CD14-positive monocyte (primary cell): ENCODE measurements at regions not wholly inside any gene's neighbourhood (a gene's known extent, or its start where the extent isn't known, plus 50 kb on each side); places are given as distances from the start of the nearest gene placed in this dataset.

Source experiments
- DNase-seq, 3 donors: peaks; one replicate each; pipeline ENCODE4 v3.0.0-alpha.2; 2011 to 2022
- H2AFZ ChIP-seq: 2 replicates; pipeline ENCODE4 v1.6.0; 2012; ENCODE audit warnings: mild to moderate bottlenecking, low read depth, low read length, inconsistent platforms; ENCODE audit not compliant: insufficient read depth, poor library complexity, severe bottlenecking
- H3K27ac ChIP-seq, 2 donors: 1 replicate in 1 of 2; 2 replicates in 1 of 2; pipeline ENCODE4 v1.5.1; 2012 to 2013; ENCODE audit warnings: low read length in 2 of 2, control low read depth in 1 of 2, inconsistent platforms in 1 of 2, low read depth in 1 of 2, mild to moderate bottlenecking in 1 of 2
- H3K27me3 ChIP-seq, 2 donors: one replicate each; pipeline versions ENCODE4 v1.6.0 to v1.6.1; 2011 to 2013; ENCODE audit warnings: low read length in 2 of 2; ENCODE audit not compliant: control insufficient read depth in 2 of 2, insufficient read depth in 2 of 2
- H3K36me3 ChIP-seq, 2 donors: replicated peaks in 1 of 2; 1 replicate in 1 of 2; 2 replicates in 1 of 2; pipeline versions ENCODE4 v1.5.1 to v1.6.1; 2012 to 2013; ENCODE audit warnings: low read length in 2 of 2, control low read depth in 1 of 2, inconsistent platforms in 1 of 2, mild to moderate bottlenecking in 1 of 2; ENCODE audit not compliant: insufficient read depth in 2 of 2, control insufficient read depth in 1 of 2
- H3K4me1 ChIP-seq, 2 donors: 1 replicate in 1 of 2; 2 replicates in 1 of 2; pipeline versions ENCODE4 v1.5.1 to v1.6.1; 2012 to 2013; ENCODE audit warnings: low read length in 2 of 2, control low read depth in 1 of 2, inconsistent platforms in 1 of 2, mild to moderate bottlenecking in 1 of 2, moderate library complexity in 1 of 2; ENCODE audit not compliant: insufficient read depth in 2 of 2, control insufficient read depth in 1 of 2
- H3K4me2 ChIP-seq: replicated peaks from 2 replicates; pipeline ENCODE3; 2012; ENCODE audit warnings: low read length, moderate library complexity, mild to moderate bottlenecking; ENCODE audit not compliant: poor library complexity, severe bottlenecking; ENCODE audit errors: extremely low read depth
- H3K4me3 ChIP-seq, 3 experiments: fragments of 200-600 bp in 1 of 3; sonication (generic) in 1 of 3; replicated peaks in 1 of 3; 1 replicate in 2 of 3; 2 replicates in 1 of 3; pipeline ENCODE4 v1.5.1; 2011 to 2013; ENCODE audit warnings: low read length in 3 of 3, mild to moderate bottlenecking in 3 of 3, control low read depth in 2 of 3, low read depth in 2 of 3, inconsistent platforms in 1 of 3, moderate library complexity in 1 of 3
- H3K79me2 ChIP-seq: 2 replicates; pipeline ENCODE4 v1.6.0; 2012; ENCODE audit warnings: mild to moderate bottlenecking, control low read depth, inconsistent platforms, low read length, moderate library complexity; ENCODE audit not compliant: insufficient read depth
- H3K9ac ChIP-seq: 2 replicates; pipeline ENCODE4 v1.6.0; 2017; ENCODE audit warnings: low read length, mild to moderate bottlenecking; ENCODE audit not compliant: insufficient read depth, poor library complexity, severe bottlenecking
- H3K9me3 ChIP-seq, 2 donors: replicated peaks in 1 of 2; 1 replicate in 1 of 2; 2 replicates in 1 of 2; pipeline versions ENCODE4 v1.5.1 to v1.6.1; 2012 to 2013; ENCODE audit warnings: low read length in 2 of 2, control low read depth in 1 of 2; ENCODE audit not compliant: control insufficient read depth in 1 of 2, insufficient read depth in 1 of 2
- H4K20me1 ChIP-seq: 2 replicates; pipeline ENCODE4 v1.6.0; 2012; ENCODE audit warnings: mild to moderate bottlenecking, low read length, control low read depth, moderate library complexity; ENCODE audit not compliant: insufficient read depth
- H3K27ac Mint-ChIP-seq, 7 donors: one replicate each; pipeline ENCODE4 v1.8.0; 2020; ENCODE audit warnings: mild to moderate bottlenecking in 7 of 7, mixed read lengths in 7 of 7, moderate library complexity in 6 of 7, inconsistent platforms in 2 of 7
- H3K27me3 Mint-ChIP-seq, 3 donors: one replicate each; pipeline ENCODE4 v1.8.0; 2021 to 2022; ENCODE audit warnings: low read depth in 3 of 3, mild to moderate bottlenecking in 3 of 3, mixed read lengths in 3 of 3, moderate library complexity in 3 of 3, inconsistent platforms in 1 of 3
- H3K36me3 Mint-ChIP-seq, 2 donors: one replicate each; pipeline ENCODE4 v1.8.0; 2020; ENCODE audit warnings: mixed read lengths in 2 of 2, inconsistent platforms in 1 of 2, mild to moderate bottlenecking in 1 of 2
- H3K4me1 Mint-ChIP-seq: one replicate; pipeline ENCODE4 v1.8.0; 2020; ENCODE audit warnings: mild to moderate bottlenecking, mixed read lengths
- H3K4me3 Mint-ChIP-seq, 2 donors: one replicate each; pipeline ENCODE4 v1.8.0; 2020; ENCODE audit warnings: mild to moderate bottlenecking in 2 of 2, mixed read lengths in 2 of 2, moderate library complexity in 1 of 2
- H3K9me3 Mint-ChIP-seq, 7 donors: one replicate each; pipeline ENCODE4 v1.8.0; 2020 to 2022; ENCODE audit warnings: mixed read lengths in 7 of 7, mild to moderate bottlenecking in 6 of 7, moderate library complexity in 6 of 7, inconsistent platforms in 2 of 7
- WGBS: methylation state at CpG from one replicate; pipeline ENCODE4 v1.1.5; 2013; ENCODE audit warnings: missing lambda C conversion rate; ENCODE audit not compliant: insufficient coverage; 5-methylcytosine and 5-hydroxymethylcytosine counted together
- intact Hi-C, 2 donors: fragments of 100-400 bp; cut with micrococcal nuclease; formaldehyde crosslinking; loops; one replicate each; pipeline versions ENCODE4 v1.15.0 to v1.15.1; 2023
- TF ChIP-seq, protein P1 (sequence below): fragments of 200-600 bp; IDR thresholded peaks from one replicate; pipeline ENCODE4 v1.8.0; 2022; ENCODE audit warnings: antibody characterized with exemption, mild to moderate bottlenecking

DNA sequence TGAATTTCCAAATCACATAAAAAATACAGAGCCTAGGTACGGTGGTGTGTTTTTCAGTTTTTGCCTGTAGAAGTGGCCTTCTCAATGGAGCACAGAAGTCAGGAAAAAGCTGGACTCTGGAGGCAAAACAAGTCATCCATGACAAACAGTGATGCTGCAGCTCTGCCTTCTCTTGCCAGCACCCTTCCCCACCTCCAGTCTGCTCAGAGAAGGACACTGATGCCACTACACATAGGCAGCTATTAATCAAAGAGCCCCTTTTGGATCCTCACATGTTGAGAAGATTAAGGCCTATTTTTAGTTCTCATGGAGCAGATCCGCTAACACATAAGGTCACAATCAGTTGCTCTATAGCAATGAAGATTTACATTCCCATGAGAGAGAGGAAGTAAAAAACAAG is 181.6 kb upstream of the GALNT5 start:
- H3K4me1 ChIP-seq, result peaks cover 0 to 7% of the 10 kb centered on the region in 2 donors
- no peak overlapping the region for H3K4me3 ChIP-seq
- H4K20me1 ChIP-seq, result no peaks in the 10 kb centered on the region
- Mint-ChIP-seq H3K27ac (no peak overlapping the region), H3K4me1 (peaks cover 5% of the 10 kb centered on the region), H3K36me3 (no peaks in the 10 kb centered on the region), H3K4me3 (no peak overlapping the region), H3K27me3 (no peaks in the 10 kb centered on the region), H3K9me3 (peaks cover 0 to 5% (median 3%) of the 10 kb centered on the region in 7 donors)
- 80% methylated on average over 1 of the region's 2 CpGs for WGBS
- no peak overlapping the region for H3K9ac ChIP-seq
- no peak for DNase-seq
- no peaks in the 10 kb centered on the region for H3K79me2 ChIP-seq
- H3K27ac ChIP-seq, result no peak overlapping the region
- intact Hi-C loops, result no loop called here
- TF ChIP-seq, protein P1, sequence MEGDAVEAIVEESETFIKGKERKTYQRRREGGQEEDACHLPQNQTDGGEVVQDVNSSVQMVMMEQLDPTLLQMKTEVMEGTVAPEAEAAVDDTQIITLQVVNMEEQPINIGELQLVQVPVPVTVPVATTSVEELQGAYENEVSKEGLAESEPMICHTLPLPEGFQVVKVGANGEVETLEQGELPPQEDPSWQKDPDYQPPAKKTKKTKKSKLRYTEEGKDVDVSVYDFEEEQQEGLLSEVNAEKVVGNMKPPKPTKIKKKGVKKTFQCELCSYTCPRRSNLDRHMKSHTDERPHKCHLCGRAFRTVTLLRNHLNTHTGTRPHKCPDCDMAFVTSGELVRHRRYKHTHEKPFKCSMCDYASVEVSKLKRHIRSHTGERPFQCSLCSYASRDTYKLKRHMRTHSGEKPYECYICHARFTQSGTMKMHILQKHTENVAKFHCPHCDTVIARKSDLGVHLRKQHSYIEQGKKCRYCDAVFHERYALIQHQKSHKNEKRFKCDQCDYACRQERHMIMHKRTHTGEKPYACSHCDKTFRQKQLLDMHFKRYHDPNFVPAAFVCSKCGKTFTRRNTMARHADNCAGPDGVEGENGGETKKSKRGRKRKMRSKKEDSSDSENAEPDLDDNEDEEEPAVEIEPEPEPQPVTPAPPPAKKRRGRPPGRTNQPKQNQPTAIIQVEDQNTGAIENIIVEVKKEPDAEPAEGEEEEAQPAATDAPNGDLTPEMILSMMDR, result no peak
- no peak overlapping the region for H2AFZ ChIP-seq
- no peaks in the 10 kb centered on the region for H3K9me3 ChIP-seq
- no peak overlapping the region for H3K4me2 ChIP-seq
- no peaks in the 10 kb centered on the region for H3K36me3 ChIP-seq
- no peaks in the 10 kb centered on the region for H3K27me3 ChIP-seq

DNA sequence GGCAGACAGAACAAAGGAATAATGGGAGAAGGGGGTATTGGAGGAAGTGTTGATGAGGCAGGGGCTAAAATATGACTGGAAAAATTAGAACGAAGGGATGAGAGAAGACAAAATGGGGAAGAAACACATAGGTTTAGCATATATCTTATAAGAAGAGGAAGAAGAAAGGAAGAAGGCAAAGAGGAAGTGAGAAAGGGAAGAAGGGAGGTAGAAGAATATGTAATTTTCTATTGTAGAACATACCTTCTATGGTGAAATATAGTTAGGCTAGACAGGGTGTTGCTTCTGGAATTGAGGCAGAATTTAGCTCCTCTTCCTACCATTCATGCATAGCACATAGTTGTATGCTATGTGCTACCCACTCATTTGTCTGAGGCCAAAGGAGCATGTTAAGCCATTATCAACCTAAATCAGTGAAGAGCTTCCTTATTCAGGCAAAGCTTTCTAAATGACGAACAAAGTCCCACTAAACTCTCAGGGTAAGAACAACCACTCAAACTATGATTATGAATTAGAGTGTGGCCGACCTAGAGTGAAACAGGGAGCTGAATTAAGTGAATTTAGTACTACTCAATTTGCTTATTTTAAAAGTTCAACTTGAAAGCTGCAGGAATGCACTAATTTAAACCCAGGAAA is 180.9 kb upstream of the GALNT5 start:
- no peak overlapping the region for H3K4me3 Mint-ChIP-seq
- peaks cover 0 to 5% (median 3%) of the 10 kb centered on the region in 7 donors for H3K9me3 Mint-ChIP-seq
- peaks cover 5% of the 10 kb centered on the region for H3K4me1 Mint-ChIP-seq
- Histone ChIP-seq H3K79me2 (no peaks in the 10 kb centered on the region), H2AFZ (no peak overlapping the region), H4K20me1 (no peaks in the 10 kb centered on the region), H3K27me3 (no peaks in the 10 kb centered on the region), H3K4me3 (no peak overlapping the region), H3K27ac (no peak overlapping the region), H3K9ac (no peak overlapping the region), H3K36me3 (no peaks in the 10 kb centered on the region), H3K4me1 (peaks cover 0 to 7% of the 10 kb centered on the region in 2 donors), H3K9me3 (no peaks in the 10 kb centered on the region), H3K4me2 (no peak overlapping the region)
- DNase-seq, result no peak
- TF ChIP-seq, protein P1, result no peak
- 0% methylated on average over 1 of the region's 3 CpGs for WGBS
- H3K27me3 Mint-ChIP-seq, result no peaks in the 10 kb centered on the region
- intact Hi-C loops, result no loop called here
- no peak overlapping the region for H3K27ac Mint-ChIP-seq
- H3K36me3 Mint-ChIP-seq, result no peaks in the 10 kb centered on the region
